Panc1 (cell line): ENCODE measurements at regions not wholly inside any gene's neighbourhood (a gene's known extent, or its start where the extent isn't known, plus 50 kb on each side); places are given as distances from the start of the nearest gene placed in this dataset.

Experiments
- ATAC-seq: fragments of 200-7000 bp; cut with Tn5 transposase; 2 replicates; pipeline ENCODE4 v1.9.1; 2020; ENCODE audit warnings: mild to moderate bottlenecking, moderate library complexity
- BruUV-seq: library from RNA; stranded (reverse); fragments of 400-500 nt; replicated peaks from 2 replicates; lab custom pipeline; 2021; lab: Mats Ljungman, UMichigan
- CTCF ChIA-PET: fragments of 300-600 bp; sonication (Branson Sonifier 250); formaldehyde crosslinking; loops from one replicate; lab custom pipeline; 2022; ENCODE audit warnings: antibody characterized with exemption; lab: Charles Lee
- POLR2A ChIA-PET: fragments of 300-600 bp; sonication (Branson Sonifier 250); formaldehyde crosslinking; loops from one replicate; lab custom pipeline; 2022; ENCODE audit warnings: antibody characterized with exemption; lab: Charles Lee
- DNase-seq: peaks from one replicate; pipeline ENCODE4 v3.0.0-alpha.2; 2010; ENCODE audit warnings: low read depth, low spot score
- H3K27ac ChIP-seq: 2 replicates; pipeline ENCODE4 v1.5.1; 2011; ENCODE audit warnings: mild to moderate bottlenecking, low read length, inconsistent platforms
- H3K27me3 ChIP-seq: fragments of 200-500 bp; sonication (Bioruptor generic); 2 replicates; pipeline ENCODE4 v1.6.0; 2014; ENCODE audit warnings: low read length, inconsistent platforms; ENCODE audit not compliant: control insufficient read depth, insufficient read depth
- H3K36me3 ChIP-seq: fragments of 200-500 bp; sonication (Bioruptor generic); 2 replicates; pipeline ENCODE4 v1.5.1; 2014; ENCODE audit warnings: inconsistent platforms, mild to moderate bottlenecking, low read length, moderate library complexity; ENCODE audit not compliant: control insufficient read depth, insufficient read depth
- H3K4me1 ChIP-seq: 2 replicates; pipeline ENCODE4 v1.5.1; 2011; ENCODE audit warnings: inconsistent platforms, mild to moderate bottlenecking, low read length, moderate library complexity; ENCODE audit not compliant: control insufficient read depth, insufficient read depth
- H3K4me3 ChIP-seq, 2 experiments: 2 replicates each; pipeline ENCODE4 v1.5.1; 2011 to 2012; ENCODE audit warnings: low read depth in 2 of 2, low read length in 2 of 2, mild to moderate bottlenecking in 2 of 2, inconsistent platforms in 1 of 2, moderate library complexity in 1 of 2
- H3K9me3 ChIP-seq: fragments of 200-500 bp; sonication (Bioruptor generic); 2 replicates; pipeline ENCODE4 v1.5.1; 2014; ENCODE audit warnings: low read depth, mild to moderate bottlenecking, inconsistent platforms, low read length, moderate library complexity; ENCODE audit not compliant: control insufficient read depth, insufficient read depth
- POLR2AphosphoS5 ChIP-seq: IDR thresholded peaks from 2 replicates; pipeline ENCODE4 v1.6.1; 2012; ENCODE audit warnings: mild to moderate bottlenecking, low read depth, low read length, moderate library complexity
- SIN3A ChIP-seq: IDR thresholded peaks from 2 replicates; pipeline ENCODE4 v1.6.1; 2012; ENCODE audit warnings: low read depth, mild to moderate bottlenecking, low read length, moderate library complexity, borderline replicate concordance; ENCODE audit not compliant: insufficient read depth
- TCF7L2 ChIP-seq: IDR thresholded peaks from 2 replicates; pipeline ENCODE4 v1.6.1; 2011; ENCODE audit warnings: mild to moderate bottlenecking, low read depth, low read length, inconsistent platforms
- in situ Hi-C: cut with HindIII; loops from 2 replicates; pipeline ENCODE4 v1.10.0; 2016; ENCODE audit warnings: low sequenced_read_pairs, low pct_unique_long_range_greater_than_20kb
- intact Hi-C: fragments of 100-400 bp; cut with micrococcal nuclease; formaldehyde crosslinking; loops from one replicate; pipeline ENCODE4 v1.10.0; 2022; ENCODE audit not compliant: unreplicated experiment
- TF ChIP-seq, protein P1 (sequence below), 2 experiments: IDR thresholded peaks; 2 replicates each; pipeline ENCODE4 v1.6.1; 2011 to 2012; ENCODE audit warnings: low read depth in 2 of 2, control low read depth in 1 of 2, low read length in 1 of 2, mild to moderate bottlenecking in 1 of 2, moderate library complexity in 1 of 2; ENCODE audit not compliant: insufficient read depth in 1 of 2
- TF ChIP-seq, protein P2 (sequence below): fragments of 450-650 bp; IDR thresholded peaks from 2 replicates; pipeline ENCODE4 v1.5.1; 2017; ENCODE audit warnings: mild to moderate bottlenecking

DNA sequence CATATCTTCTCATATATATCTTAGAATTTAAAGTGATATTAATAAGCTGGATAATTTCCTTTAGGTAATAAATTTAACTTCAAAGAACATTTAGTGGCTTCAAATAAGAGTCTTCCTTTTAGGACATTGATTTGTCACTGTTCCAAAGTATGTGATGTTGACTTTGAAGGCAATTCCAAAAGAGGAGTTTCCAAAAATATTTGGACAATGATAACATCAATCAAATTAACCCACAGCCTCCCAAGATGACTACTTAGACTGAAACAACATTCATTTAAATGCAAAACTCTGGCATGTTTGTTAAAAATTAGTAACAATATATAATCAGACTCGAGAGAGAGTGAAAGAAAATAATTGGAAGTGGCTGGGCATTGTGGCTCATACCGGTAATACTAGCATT is 211.1 kb downstream of the OGFRL1 start:
- ATAC-seq (no peak), DNase-seq (no peak)
- intact Hi-C loops, result no loop called here
- no peaks in the 10 kb centered on the region for H3K27me3 ChIP-seq
- peaks cover 9% of the 10 kb centered on the region for H3K4me1 ChIP-seq
- no peak overlapping the region for H3K4me3 ChIP-seq
- H3K9me3 ChIP-seq, result no peaks in the 10 kb centered on the region
- POLR2A ChIA-PET, result no interaction called here
- H3K36me3 ChIP-seq, result no peaks in the 10 kb centered on the region
- BruUV-seq, result no TSS peak
- TF ChIP-seq, protein P1, sequence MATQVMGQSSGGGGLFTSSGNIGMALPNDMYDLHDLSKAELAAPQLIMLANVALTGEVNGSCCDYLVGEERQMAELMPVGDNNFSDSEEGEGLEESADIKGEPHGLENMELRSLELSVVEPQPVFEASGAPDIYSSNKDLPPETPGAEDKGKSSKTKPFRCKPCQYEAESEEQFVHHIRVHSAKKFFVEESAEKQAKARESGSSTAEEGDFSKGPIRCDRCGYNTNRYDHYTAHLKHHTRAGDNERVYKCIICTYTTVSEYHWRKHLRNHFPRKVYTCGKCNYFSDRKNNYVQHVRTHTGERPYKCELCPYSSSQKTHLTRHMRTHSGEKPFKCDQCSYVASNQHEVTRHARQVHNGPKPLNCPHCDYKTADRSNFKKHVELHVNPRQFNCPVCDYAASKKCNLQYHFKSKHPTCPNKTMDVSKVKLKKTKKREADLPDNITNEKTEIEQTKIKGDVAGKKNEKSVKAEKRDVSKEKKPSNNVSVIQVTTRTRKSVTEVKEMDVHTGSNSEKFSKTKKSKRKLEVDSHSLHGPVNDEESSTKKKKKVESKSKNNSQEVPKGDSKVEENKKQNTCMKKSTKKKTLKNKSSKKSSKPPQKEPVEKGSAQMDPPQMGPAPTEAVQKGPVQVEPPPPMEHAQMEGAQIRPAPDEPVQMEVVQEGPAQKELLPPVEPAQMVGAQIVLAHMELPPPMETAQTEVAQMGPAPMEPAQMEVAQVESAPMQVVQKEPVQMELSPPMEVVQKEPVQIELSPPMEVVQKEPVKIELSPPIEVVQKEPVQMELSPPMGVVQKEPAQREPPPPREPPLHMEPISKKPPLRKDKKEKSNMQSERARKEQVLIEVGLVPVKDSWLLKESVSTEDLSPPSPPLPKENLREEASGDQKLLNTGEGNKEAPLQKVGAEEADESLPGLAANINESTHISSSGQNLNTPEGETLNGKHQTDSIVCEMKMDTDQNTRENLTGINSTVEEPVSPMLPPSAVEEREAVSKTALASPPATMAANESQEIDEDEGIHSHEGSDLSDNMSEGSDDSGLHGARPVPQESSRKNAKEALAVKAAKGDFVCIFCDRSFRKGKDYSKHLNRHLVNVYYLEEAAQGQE (IDR thresholded peaks at IDR 0.05; ENCODE audit: insufficient read depth in 1 of 2, low read depth in 2 of 2, low read length in 1 of 2), result no peak
- no peak for TF ChIP-seq POLR2AphosphoS5
- no peak for TF ChIP-seq SIN3A
- TF ChIP-seq, protein P2, sequence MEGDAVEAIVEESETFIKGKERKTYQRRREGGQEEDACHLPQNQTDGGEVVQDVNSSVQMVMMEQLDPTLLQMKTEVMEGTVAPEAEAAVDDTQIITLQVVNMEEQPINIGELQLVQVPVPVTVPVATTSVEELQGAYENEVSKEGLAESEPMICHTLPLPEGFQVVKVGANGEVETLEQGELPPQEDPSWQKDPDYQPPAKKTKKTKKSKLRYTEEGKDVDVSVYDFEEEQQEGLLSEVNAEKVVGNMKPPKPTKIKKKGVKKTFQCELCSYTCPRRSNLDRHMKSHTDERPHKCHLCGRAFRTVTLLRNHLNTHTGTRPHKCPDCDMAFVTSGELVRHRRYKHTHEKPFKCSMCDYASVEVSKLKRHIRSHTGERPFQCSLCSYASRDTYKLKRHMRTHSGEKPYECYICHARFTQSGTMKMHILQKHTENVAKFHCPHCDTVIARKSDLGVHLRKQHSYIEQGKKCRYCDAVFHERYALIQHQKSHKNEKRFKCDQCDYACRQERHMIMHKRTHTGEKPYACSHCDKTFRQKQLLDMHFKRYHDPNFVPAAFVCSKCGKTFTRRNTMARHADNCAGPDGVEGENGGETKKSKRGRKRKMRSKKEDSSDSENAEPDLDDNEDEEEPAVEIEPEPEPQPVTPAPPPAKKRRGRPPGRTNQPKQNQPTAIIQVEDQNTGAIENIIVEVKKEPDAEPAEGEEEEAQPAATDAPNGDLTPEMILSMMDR, result no peak
- no peak for TF ChIP-seq TCF7L2
- CTCF ChIA-PET, result no interaction called here
- in situ Hi-C loops, result no loop called here
- H3K27ac ChIP-seq, result no peak overlapping the region

DNA sequence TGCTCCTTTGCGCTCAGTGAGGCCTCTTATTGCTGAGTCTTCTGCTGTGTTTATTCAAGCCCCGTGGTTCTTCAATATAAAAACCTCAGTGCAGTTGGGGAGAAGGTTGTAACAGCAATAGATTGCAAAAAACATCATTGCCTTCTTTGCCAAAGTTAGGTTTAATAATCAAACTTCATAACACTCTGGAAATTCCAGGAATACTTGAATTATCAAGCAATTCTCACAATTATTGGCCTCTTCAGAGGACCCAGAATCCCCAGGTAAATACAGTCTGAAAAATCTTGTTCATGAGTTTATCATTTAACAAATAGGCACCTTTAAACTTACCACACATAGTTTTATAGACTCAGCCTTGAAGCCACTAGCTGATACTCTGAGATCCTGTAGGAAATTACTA is 213.6 kb downstream of the OGFRL1 start:
- no TSS peak for BruUV-seq
- H3K27ac ChIP-seq, result no peak overlapping the region
- no peaks in the 10 kb centered on the region for H3K27me3 ChIP-seq
- in situ Hi-C loops (no loop called here), intact Hi-C loops (no loop called here)
- POLR2A ChIA-PET, result no interaction called here
- no peak overlapping the region for H3K4me3 ChIP-seq
- CTCF ChIA-PET, result no interaction called here
- ATAC-seq, result no peak
- DNase-seq, result no peak
- H3K4me1 ChIP-seq, result no peaks in the 10 kb centered on the region
- H3K36me3 ChIP-seq, result no peaks in the 10 kb centered on the region
- TF ChIP-seq POLR2AphosphoS5, result no peak
- TF ChIP-seq, protein P1 (IDR thresholded peaks at IDR 0.05; ENCODE audit: insufficient read depth in 1 of 2, low read depth in 2 of 2, low read length in 1 of 2), result no peak
- TF ChIP-seq, protein P2, result no peak
- no peak for TF ChIP-seq SIN3A
- no peak for TF ChIP-seq TCF7L2
- H3K9me3 ChIP-seq, result no peaks in the 10 kb centered on the region
